DOHH2 (cell line): ENCODE measurements at regions not wholly inside any gene's neighbourhood (a gene's known extent, or its start where the extent isn't known, plus 50 kb on each side); places are given as distances from the start of the nearest gene placed in this dataset.

Experiments
- EZH2phosphoT487 ChIP-seq: fragments of 200-600 bp; sonication (generic); IDR thresholded peaks from 2 replicates; pipeline ENCODE4 v1.6.1; 2017; ENCODE audit warnings: borderline replicate concordance, mild to moderate bottlenecking, antibody characterized with exemption, low read length, moderate library complexity, mixed read lengths
- TF ChIP-seq, protein P1 (sequence below): fragments of 200-600 bp; sonication (generic); IDR thresholded peaks from one replicate; pipeline ENCODE4 v1.5.1; 2014; ENCODE audit warnings: antibody characterized with exemption, mild to moderate bottlenecking, low read depth, low read length; ENCODE audit not compliant: poor library complexity, severe bottlenecking

DNA sequence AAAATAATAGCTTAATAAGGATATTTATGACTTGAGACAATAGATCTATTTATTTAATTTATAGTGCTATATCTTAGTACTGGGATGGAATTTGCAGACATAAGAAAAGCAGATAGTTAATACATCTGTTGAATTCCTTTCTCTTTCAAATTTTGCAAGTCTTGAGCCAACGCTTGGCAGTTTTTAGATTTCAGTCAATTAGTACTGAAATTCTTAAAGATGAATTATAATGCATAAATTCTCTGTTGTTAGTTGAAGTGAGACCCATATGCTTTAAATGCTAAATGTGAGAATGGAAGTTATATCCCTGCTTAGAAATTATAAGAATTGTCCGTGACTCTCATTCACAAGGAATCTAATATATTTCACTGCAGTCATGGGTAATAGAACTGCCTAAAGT is 225.1 kb upstream of the ADGRB3 start:
- TF ChIP-seq, protein P1, sequence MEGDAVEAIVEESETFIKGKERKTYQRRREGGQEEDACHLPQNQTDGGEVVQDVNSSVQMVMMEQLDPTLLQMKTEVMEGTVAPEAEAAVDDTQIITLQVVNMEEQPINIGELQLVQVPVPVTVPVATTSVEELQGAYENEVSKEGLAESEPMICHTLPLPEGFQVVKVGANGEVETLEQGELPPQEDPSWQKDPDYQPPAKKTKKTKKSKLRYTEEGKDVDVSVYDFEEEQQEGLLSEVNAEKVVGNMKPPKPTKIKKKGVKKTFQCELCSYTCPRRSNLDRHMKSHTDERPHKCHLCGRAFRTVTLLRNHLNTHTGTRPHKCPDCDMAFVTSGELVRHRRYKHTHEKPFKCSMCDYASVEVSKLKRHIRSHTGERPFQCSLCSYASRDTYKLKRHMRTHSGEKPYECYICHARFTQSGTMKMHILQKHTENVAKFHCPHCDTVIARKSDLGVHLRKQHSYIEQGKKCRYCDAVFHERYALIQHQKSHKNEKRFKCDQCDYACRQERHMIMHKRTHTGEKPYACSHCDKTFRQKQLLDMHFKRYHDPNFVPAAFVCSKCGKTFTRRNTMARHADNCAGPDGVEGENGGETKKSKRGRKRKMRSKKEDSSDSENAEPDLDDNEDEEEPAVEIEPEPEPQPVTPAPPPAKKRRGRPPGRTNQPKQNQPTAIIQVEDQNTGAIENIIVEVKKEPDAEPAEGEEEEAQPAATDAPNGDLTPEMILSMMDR = no peak
- no peak for TF ChIP-seq EZH2phosphoT487
